GM18511 (cell line): ENCODE measurements at regions not wholly inside any gene's neighbourhood (a gene's known extent, or its start where the extent isn't known, plus 50 kb on each side); places are given as distances from the start of the nearest gene placed in this dataset.
A peak's percentile ranks its signal among the peaks of the same experiment; 100 is the strongest.

Experiments used
- ATAC-seq: cut with Tn5 transposase; IDR thresholded peaks from one replicate; pipeline ENCODE4 v1.9.1; 2021; ENCODE audit warnings: mild to moderate bottlenecking, moderate library complexity; ENCODE audit not compliant: unreplicated experiment

GRCh38 chr6:167049275-167049674 lies 50.1 kb downstream of the CEP43 start:
- no peak for ATAC-seq

- ATAC-seq, result no peak
Observed at GRCh38 chr6:167050903-167051302, 51.7 kb downstream of the CEP43 start.

- no peak for ATAC-seq
Observed at GRCh38 chr6:167053895-167054530, 54.8 kb downstream of the CEP43 start.

- ATAC-seq, result no peak
Observed at GRCh38 chr6:167054987-167055386, 55.8 kb downstream of the CEP43 start.

- peak; percentile 100 for ATAC-seq
Observed at GRCh38 chr6:167056370-167056769, 57.2 kb downstream of the CEP43 start.

- ATAC-seq, result no peak
Observed at GRCh38 chr6:167058261-167058660, 59.1 kb downstream of the CEP43 start.
